ENCODE measurements at regions not wholly inside any gene's neighbourhood (a gene's known extent, or its start where the extent isn't known, plus 50 kb on each side); places are given as distances from the start of the nearest gene placed in this dataset.
A peak's percentile ranks its signal among the peaks of the same experiment; 100 is the strongest.

GRCh38 chr20:57952136-57952535 lies 242.3 kb upstream of the PMEPA1 start:
- Histone ChIP-seq H2BK120ac (replicated peaks; ENCODE audit: low read depth, low read length) (no peak overlapping the region), H3K4ac (replicated peaks; ENCODE audit: insufficient read length, low read depth, low read length) (no peak overlapping the region), H3K4me2 (ENCODE audit: insufficient read depth in 1 of 2, low read depth in 2 of 2, low read length in 2 of 2) (no peak overlapping the region), H3K23ac (ENCODE audit: insufficient read length) (no peak overlapping the region), H3K56ac (replicated peaks; ENCODE audit: insufficient read length, low read depth, low read length) (peak overlapping the region; percentile 67), H2BK15ac (ENCODE audit: low read length) (no peak overlapping the region), H2BK20ac (ENCODE audit: low read length) (no peak overlapping the region), H3K23me2 (ENCODE audit: low read depth, low read length) (peaks cover 10% of the 10 kb centered on the region; the same call in 1 of the 2 replicates), H3K36me3 (ENCODE audit: control insufficient read depth in 2 of 4, insufficient read depth in 4 of 4, low read length in 3 of 4) (peaks cover 0 to 2% (median 0%) of the 10 kb centered on the region in 4 experiments; a peak in 1 of 8 replicates), H3K79me1 (ENCODE audit: low read depth, low read length) (no peaks in the 10 kb centered on the region), H3K18ac (ENCODE audit: extremely low read depth, low read length) (no peak overlapping the region), H3K9ac (replicated peaks in 1 of 4; ENCODE audit: extremely low read depth in 1 of 4, low read depth in 3 of 4, low read length in 3 of 4) (no peak overlapping the region), H3K9me3 (ENCODE audit: insufficient read depth in 2 of 2, low read depth in 1 of 2, low read length in 1 of 2) (peaks cover 0 to 6% of the 10 kb centered on the region in 2 experiments; a peak in 1 of 4 replicates), H3K14ac (ENCODE audit: insufficient read length) (no peak overlapping the region), H3K4me1 (replicated peaks in 1 of 4; ENCODE audit: control insufficient read depth in 3 of 4, insufficient read depth in 4 of 4, low read length in 3 of 4) (no peaks in the 10 kb centered on the region; a peak in 1 of 7 replicates), H4K5ac (ENCODE audit: insufficient read length, low read depth, low read length) (no peak overlapping the region), H4K8ac (ENCODE audit: extremely low read depth, insufficient read depth, low read length) (no peak overlapping the region), H2BK5ac (ENCODE audit: low read depth, low read length) (no peak overlapping the region), H4K20me1 (replicated peaks in 1 of 2; ENCODE audit: control insufficient read depth in 1 of 2, insufficient read depth in 2 of 2, low read length in 2 of 2) (peaks cover 0 to 2% of the 10 kb centered on the region in 2 experiments), H3K27ac (ENCODE audit: low read depth, low read length) (no peak overlapping the region), H3K4me3 (ENCODE audit: extremely low read depth in 1 of 4, insufficient read depth in 2 of 4, low read depth in 3 of 4, low read length in 4 of 4) (no peak overlapping the region), H3K79me2 (ENCODE audit: control insufficient read depth in 1 of 2, insufficient read depth in 2 of 2, low read length in 2 of 2) (no peaks in the 10 kb centered on the region), H2AFZ (ENCODE audit: low read length) (no peak overlapping the region), H4K91ac (replicated peaks; ENCODE audit: insufficient read length, low read length) (no peak overlapping the region), H3K27me3 (replicated peaks in 1 of 4; ENCODE audit: control insufficient read depth in 3 of 4, extremely low read depth in 1 of 4, insufficient read depth in 3 of 4, low read length in 3 of 4) (no peaks in the 10 kb centered on the region; a peak in 1 of 7 replicates), H2BK12ac (ENCODE audit: low read depth, low read length) (no peak overlapping the region), H2AK5ac (ENCODE audit: low read depth, low read length) (no peak overlapping the region)
- POLR2A ChIA-PET (ENCODE audit: partially characterized antibody), result no interaction called here
- DNase-seq (ENCODE audit: low read depth in 1 of 2, low spot score in 2 of 2) (no peak), FAIRE-seq (no peak)
- CTCF ChIA-PET (ENCODE audit: partially characterized antibody), result no interaction called here
- no peak for TF ChIP-seq KDM5A (IDR thresholded peaks at IDR 0.05; ENCODE audit: low read length)
- TF ChIP-seq HDAC6 (IDR thresholded peaks at IDR 0.05; ENCODE audit: low read depth, low read length), result no peak
- 80 to 100% methylated on average over 1 of the region's 1 CpG for WGBS, 2 experiments (ENCODE audit: extremely low coverage in 1 of 2, insufficient coverage in 1 of 2, insufficient read length in 1 of 2, insufficient replicate concordance in 2 of 2, low coverage in 1 of 2, low lambda C conversion rate in 2 of 2, missing lambda C conversion rate in 1 of 2)

All from H1 (cell line).